Sigmoid colon (tissue), 6 donors: ENCODE measurements at regions not wholly inside any gene's neighbourhood (a gene's known extent, or its start where the extent isn't known, plus 50 kb on each side); places are given as distances from the start of the nearest gene placed in this dataset.

ENCODE experiments used
- DNase-seq: peaks from one replicate; pipeline ENCODE4 v3.0.0-alpha.2; 2019
- H3K27ac ChIP-seq, 4 donors: fragments of 200-600 bp; sonication (generic); one replicate each; pipeline ENCODE4 v1.5.1; 2016 to 2019; ENCODE audit warnings: mild to moderate bottlenecking in 1 of 4
- H3K27me3 ChIP-seq, 3 donors: fragments of 200-600 bp; sonication (generic); one replicate each; pipeline ENCODE4 v1.5.1; 2019; ENCODE audit warnings: mild to moderate bottlenecking in 1 of 3
- H3K36me3 ChIP-seq, 4 donors: fragments of 200-600 bp; sonication (generic); one replicate each; pipeline ENCODE4 v1.5.1; 2016 to 2019
- H3K4me1 ChIP-seq, 4 donors: fragments of 200-600 bp; sonication (generic); one replicate each; pipeline ENCODE4 v1.5.1; 2017 to 2019
- H3K4me3 ChIP-seq, 4 donors: fragments of 200-600 bp; sonication (generic); one replicate each; pipeline ENCODE4 v1.5.1; 2017 to 2019; ENCODE audit warnings: mild to moderate bottlenecking in 2 of 4, moderate library complexity in 1 of 4
- H3K9me3 ChIP-seq, 4 donors: fragments of 200-600 bp in 3 of 4; sonication (generic) in 3 of 4; one replicate each; pipeline versions ENCODE4 v1.5.1 to v1.6.1; 2013 to 2019
- EP300 ChIP-seq, 4 donors: sonication (generic); formaldehyde crosslinking; IDR thresholded peaks; one replicate each; pipeline ENCODE4 v1.6.1; 2017; ENCODE audit warnings: antibody characterized with exemption in 4 of 4
- POLR2A ChIP-seq, 2 donors: fragments of 450-650 bp; IDR thresholded peaks; one replicate each; pipeline ENCODE4 v1.6.1; 2016; ENCODE audit warnings: antibody characterized with exemption in 2 of 2, mild to moderate bottlenecking in 2 of 2, moderate library complexity in 2 of 2
- POLR2AphosphoS5 ChIP-seq, 4 donors: sonication (generic); formaldehyde crosslinking; IDR thresholded peaks; one replicate each; pipeline ENCODE4 v1.6.1; 2017; ENCODE audit warnings: antibody characterized with exemption in 4 of 4
- WGBS, 2 donors: extraction: QIAGEN DNeasy Blood & Tissue Kit; methylation state at CpG; one replicate each; pipeline ENCODE4 v1.1.7; 2013; 5-methylcytosine and 5-hydroxymethylcytosine counted together
- intact Hi-C: fragments of 100-400 bp; cut with DNase I; formaldehyde crosslinking; loops from one replicate; pipeline ENCODE4 v1.15.1; 2023
- TF ChIP-seq, protein P1 (sequence below), 4 experiments: fragments of 450-650 bp in 3 of 4; fragments of 200-600 bp in 1 of 4; IDR thresholded peaks; one replicate each; pipeline ENCODE4 v1.5.1; 2016 to 2019; ENCODE audit warnings: antibody characterized with exemption in 4 of 4, mild to moderate bottlenecking in 3 of 4, moderate library complexity in 2 of 4
- donor health status: healthy with polysubstance abuse.
- donor health status: healthy.

- Histone ChIP-seq H3K4me3 (no peak overlapping the region), H3K4me1 (no peaks in the 10 kb centered on the region), H3K36me3 (no peaks in the 10 kb centered on the region), H3K27ac (no peak overlapping the region), H3K9me3 (no peaks in the 10 kb centered on the region), H3K27me3 (no peaks in the 10 kb centered on the region)
- TF ChIP-seq POLR2AphosphoS5 (IDR thresholded peaks at IDR 0.05) = no peak
- no peak for TF ChIP-seq POLR2A (IDR thresholded peaks at IDR 0.05)
- no peak for TF ChIP-seq EP300 (IDR thresholded peaks at IDR 0.05)
- TF ChIP-seq, protein P1, sequence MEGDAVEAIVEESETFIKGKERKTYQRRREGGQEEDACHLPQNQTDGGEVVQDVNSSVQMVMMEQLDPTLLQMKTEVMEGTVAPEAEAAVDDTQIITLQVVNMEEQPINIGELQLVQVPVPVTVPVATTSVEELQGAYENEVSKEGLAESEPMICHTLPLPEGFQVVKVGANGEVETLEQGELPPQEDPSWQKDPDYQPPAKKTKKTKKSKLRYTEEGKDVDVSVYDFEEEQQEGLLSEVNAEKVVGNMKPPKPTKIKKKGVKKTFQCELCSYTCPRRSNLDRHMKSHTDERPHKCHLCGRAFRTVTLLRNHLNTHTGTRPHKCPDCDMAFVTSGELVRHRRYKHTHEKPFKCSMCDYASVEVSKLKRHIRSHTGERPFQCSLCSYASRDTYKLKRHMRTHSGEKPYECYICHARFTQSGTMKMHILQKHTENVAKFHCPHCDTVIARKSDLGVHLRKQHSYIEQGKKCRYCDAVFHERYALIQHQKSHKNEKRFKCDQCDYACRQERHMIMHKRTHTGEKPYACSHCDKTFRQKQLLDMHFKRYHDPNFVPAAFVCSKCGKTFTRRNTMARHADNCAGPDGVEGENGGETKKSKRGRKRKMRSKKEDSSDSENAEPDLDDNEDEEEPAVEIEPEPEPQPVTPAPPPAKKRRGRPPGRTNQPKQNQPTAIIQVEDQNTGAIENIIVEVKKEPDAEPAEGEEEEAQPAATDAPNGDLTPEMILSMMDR (IDR thresholded peaks at IDR 0.05) = no peak
- 83 to 86% methylated on average over 2 of the region's 2 CpGs for WGBS, 2 donors
- no peak for DNase-seq
- intact Hi-C loops = no loop called here
These were observed 114.8 kb upstream of the RARB start for GRCh38 chr3:25313286-25313685.

DNA sequence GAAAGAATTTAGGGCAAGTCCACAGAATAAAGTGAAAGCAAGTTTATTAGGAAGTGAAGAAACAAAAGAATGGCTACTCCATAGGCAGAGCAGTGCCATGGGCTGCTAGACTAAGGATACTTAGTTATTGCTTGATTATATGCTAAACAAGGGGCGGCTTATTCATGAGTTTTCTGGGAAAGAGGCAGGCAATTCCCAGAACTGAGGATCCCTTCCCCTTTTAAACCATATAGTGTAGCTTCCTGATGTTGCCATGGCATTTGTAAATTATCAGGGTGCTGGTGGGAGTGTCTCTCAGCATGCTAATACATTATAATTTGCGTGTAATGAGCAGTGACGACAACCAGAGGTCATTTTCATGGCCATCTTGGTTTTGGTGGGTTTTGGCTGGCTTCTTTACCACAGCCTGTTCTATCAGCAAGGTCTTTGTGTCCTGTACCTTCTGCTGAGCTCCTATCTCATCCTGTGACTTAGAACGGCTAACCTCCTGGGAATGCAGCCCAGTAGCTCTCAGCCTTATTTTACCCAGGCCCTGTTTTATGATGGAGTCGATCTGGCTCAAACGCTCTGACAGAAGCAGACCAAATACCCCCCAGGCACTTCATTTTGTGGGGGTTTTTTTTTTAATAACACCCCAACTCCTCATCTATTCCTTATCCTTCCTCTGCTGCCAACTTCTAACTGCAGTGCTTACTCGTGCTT, 103.0 kb upstream of the RARB start:
- intact Hi-C loops = no loop called here
- 84 to 89% methylated on average over 7 of the region's 7 CpGs for WGBS, 2 donors
- TF ChIP-seq POLR2A (IDR thresholded peaks at IDR 0.05) (no peak), POLR2AphosphoS5 (IDR thresholded peaks at IDR 0.05) (no peak), EP300 (IDR thresholded peaks at IDR 0.05) (no peak)
- TF ChIP-seq, protein P1 (IDR thresholded peaks at IDR 0.05) = no peak
- H3K9me3 ChIP-seq = no peaks in the 10 kb centered on the region
- H3K4me1 ChIP-seq = no peaks in the 10 kb centered on the region
- H3K27me3 ChIP-seq = no peaks in the 10 kb centered on the region
- H3K36me3 ChIP-seq = no peaks in the 10 kb centered on the region
- no peak for DNase-seq
- H3K4me3 ChIP-seq = no peak overlapping the region
- no peak overlapping the region for H3K27ac ChIP-seq

- intact Hi-C loops = no loop called here
- 81 to 82% methylated on average over 1 of the region's 1 CpG for WGBS, 2 donors
- DNase-seq = no peak
- no peak for TF ChIP-seq POLR2A (IDR thresholded peaks at IDR 0.05)
- no peak for TF ChIP-seq EP300 (IDR thresholded peaks at IDR 0.05)
- no peak for TF ChIP-seq POLR2AphosphoS5 (IDR thresholded peaks at IDR 0.05)
- TF ChIP-seq, protein P1 (IDR thresholded peaks at IDR 0.05) = no peak
- H3K9me3 ChIP-seq = no peaks in the 10 kb centered on the region
- no peak overlapping the region for H3K27ac ChIP-seq
- no peaks in the 10 kb centered on the region for H3K27me3 ChIP-seq
- no peaks in the 10 kb centered on the region for H3K4me1 ChIP-seq
- no peak overlapping the region for H3K4me3 ChIP-seq
- H3K36me3 ChIP-seq = no peaks in the 10 kb centered on the region
These were observed 92.7 kb upstream of the RARB start for GRCh38 chr3:25335356-25335755.

DNA sequence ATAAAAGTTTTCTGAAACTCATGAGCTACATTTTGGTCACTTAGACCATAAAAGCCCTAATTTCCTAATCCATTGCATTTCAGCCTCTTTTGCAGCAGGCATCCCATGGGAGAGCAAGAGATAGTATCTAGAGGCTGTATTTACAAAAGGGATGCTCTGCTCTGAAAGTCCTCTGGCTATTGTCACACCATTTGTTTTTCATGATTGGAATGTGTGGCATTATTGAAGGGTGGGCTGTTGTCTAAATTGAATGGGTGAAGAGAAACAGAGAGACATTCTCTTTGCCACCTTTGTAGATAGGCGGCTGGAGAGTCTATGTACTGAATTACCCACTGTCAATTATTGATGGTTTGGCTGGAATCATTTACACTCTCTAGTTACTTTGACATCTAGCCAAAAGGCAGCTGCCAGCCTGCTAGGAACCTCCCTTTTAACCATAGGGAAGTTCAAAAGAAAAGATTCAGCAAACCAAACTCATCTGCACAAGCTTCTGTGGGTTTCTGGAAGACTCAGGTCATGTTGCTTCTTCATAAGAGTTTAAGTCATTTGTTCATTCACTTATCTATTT, 89.8 kb upstream of the RARB start:
- H3K9me3 ChIP-seq = no peaks in the 10 kb centered on the region
- H3K27me3 ChIP-seq = no peaks in the 10 kb centered on the region
- no peak overlapping the region for H3K4me3 ChIP-seq

DNA sequence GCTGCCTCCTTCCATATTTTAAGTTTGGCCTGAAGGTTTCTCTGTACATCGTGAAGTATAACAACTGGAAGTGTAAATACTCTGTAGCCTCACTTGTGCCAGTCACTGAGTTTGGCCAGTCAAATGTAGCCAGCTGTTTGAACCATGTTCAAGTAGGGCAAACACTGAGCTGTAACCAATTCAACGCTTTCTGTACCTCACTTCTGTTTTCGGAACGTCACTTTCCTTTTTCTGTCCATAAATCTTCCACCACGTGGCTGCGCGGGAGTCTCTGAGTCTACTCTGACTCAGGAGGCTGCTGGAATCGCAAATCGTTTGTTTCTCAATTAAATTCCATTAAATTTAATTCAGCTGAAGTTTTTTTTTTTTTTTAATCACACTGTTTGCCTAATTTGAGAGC, 88.8 kb upstream of the RARB start:
- intact Hi-C loops = no loop called here
- no peaks in the 10 kb centered on the region for H3K9me3 ChIP-seq
- H3K4me1 ChIP-seq = no peaks in the 10 kb centered on the region
- DNase-seq = no peak
- H3K4me3 ChIP-seq = no peak overlapping the region
- WGBS, 2 donors = 73 to 90% methylated on average over 9 of the region's 9 CpGs
- H3K27me3 ChIP-seq = no peaks in the 10 kb centered on the region
- no peak overlapping the region for H3K27ac ChIP-seq
- no peaks in the 10 kb centered on the region for H3K36me3 ChIP-seq
- no peak for TF ChIP-seq POLR2AphosphoS5 (IDR thresholded peaks at IDR 0.05)
- TF ChIP-seq EP300 (IDR thresholded peaks at IDR 0.05) = no peak
- TF ChIP-seq POLR2A (IDR thresholded peaks at IDR 0.05) = no peak
- TF ChIP-seq, protein P1 (IDR thresholded peaks at IDR 0.05) = no peak

More for the DNA sequence above, 89.8 kb upstream of the RARB start:
- TF ChIP-seq POLR2AphosphoS5 (IDR thresholded peaks at IDR 0.05) = no peak
- no peak for DNase-seq
- 19 to 66% methylated on average over 1 of the region's 1 CpG for WGBS, 2 donors
- H3K36me3 ChIP-seq = no peaks in the 10 kb centered on the region
- intact Hi-C loops = no loop called here
- no peaks in the 10 kb centered on the region for H3K4me1 ChIP-seq
- no peak overlapping the region for H3K27ac ChIP-seq
